ENCODE measurements at regions not wholly inside any gene's neighbourhood (a gene's known extent, or its start where the extent isn't known, plus 50 kb on each side); places are given as distances from the start of the nearest gene placed in this dataset.

GRCh38 chr7:50181081-50181480 lies 88.0 kb upstream of the ZPBP start:
- Histone ChIP-seq H3K9me3 (ENCODE audit: control insufficient read depth, low read depth, low read length) (no peaks in the 10 kb centered on the region), H3K4me1 (ENCODE audit: control insufficient read depth, extremely low read depth, insufficient read depth, low read length) (no peaks in the 10 kb centered on the region), H3K27ac (ENCODE audit: control insufficient read depth, insufficient read depth, low read length) (no peak overlapping the region), H3K79me2 (ENCODE audit: control insufficient read depth, insufficient read depth, low read length) (no peaks in the 10 kb centered on the region), H3K4me3 (ENCODE audit: control insufficient read depth in 2 of 3, extremely low read depth in 1 of 3, insufficient read depth in 2 of 3, low read depth in 1 of 3, low read length in 3 of 3) (no peak overlapping the region), H3K27me3 (ENCODE audit: control insufficient read depth, extremely low read depth, insufficient read depth, low read length) (no peaks in the 10 kb centered on the region), H3K9me1 (ENCODE audit: control insufficient read depth, extremely low read depth, insufficient read depth, low read length) (no peaks in the 10 kb centered on the region), H3K4me2 (ENCODE audit: control insufficient read depth, extremely low read depth, insufficient read depth, low read depth, low read length) (no peak overlapping the region), H3K36me3 (ENCODE audit: control insufficient read depth in 2 of 2, extremely low read depth in 1 of 2, insufficient read depth in 2 of 2, low read length in 2 of 2) (no peaks in the 10 kb centered on the region), H4K20me1 (ENCODE audit: control insufficient read depth, extremely low read depth, insufficient read depth, low read length) (no peaks in the 10 kb centered on the region), H2AFZ (ENCODE audit: control insufficient read depth, low read length) (no peak overlapping the region), H3K9ac (ENCODE audit: control insufficient read depth, extremely low read depth, insufficient read depth, low read length) (no peak overlapping the region)
- no peak for FAIRE-seq
- no peak for DNase-seq (ENCODE audit: low read depth, low spot score)
- TF ChIP-seq CTCF (optimal IDR thresholded peaks at IDR 0.05 in 1 of 3, IDR thresholded peaks at IDR 0.05 in 1 of 3, conservative IDR thresholded peaks at IDR 0.05 in 1 of 3; ENCODE audit: extremely low read depth in 1 of 3, insufficient read depth in 2 of 3, low read length in 3 of 3) = no peak
- no peak for TF ChIP-seq EZH2 (IDR thresholded peaks at IDR 0.05; ENCODE audit: low read length)
- dilution Hi-C loops (cut with MboI; ENCODE audit: extremely low pct_ligation_motif_present, low sequenced_read_pairs) = no loop called here

GRCh38 chr7:50178166-50178565 lies 85.1 kb upstream of the ZPBP start:
- Histone ChIP-seq H3K27me3 (ENCODE audit: control insufficient read depth, extremely low read depth, insufficient read depth, low read length) (no peaks in the 10 kb centered on the region), H3K27ac (ENCODE audit: control insufficient read depth, insufficient read depth, low read length) (no peak overlapping the region), H3K4me3 (ENCODE audit: control insufficient read depth in 2 of 3, extremely low read depth in 1 of 3, insufficient read depth in 2 of 3, low read depth in 1 of 3, low read length in 3 of 3) (no peak overlapping the region), H3K9me1 (ENCODE audit: control insufficient read depth, extremely low read depth, insufficient read depth, low read length) (no peaks in the 10 kb centered on the region), H3K79me2 (ENCODE audit: control insufficient read depth, insufficient read depth, low read length) (no peaks in the 10 kb centered on the region), H3K9me3 (ENCODE audit: control insufficient read depth, low read depth, low read length) (no peaks in the 10 kb centered on the region), H2AFZ (ENCODE audit: control insufficient read depth, low read length) (no peak overlapping the region), H3K9ac (ENCODE audit: control insufficient read depth, extremely low read depth, insufficient read depth, low read length) (no peak overlapping the region), H3K4me1 (ENCODE audit: control insufficient read depth, extremely low read depth, insufficient read depth, low read length) (no peaks in the 10 kb centered on the region), H3K36me3 (ENCODE audit: control insufficient read depth in 2 of 2, extremely low read depth in 1 of 2, insufficient read depth in 2 of 2, low read length in 2 of 2) (no peaks in the 10 kb centered on the region), H3K4me2 (ENCODE audit: control insufficient read depth, extremely low read depth, insufficient read depth, low read depth, low read length) (no peak overlapping the region), H4K20me1 (ENCODE audit: control insufficient read depth, extremely low read depth, insufficient read depth, low read length) (no peaks in the 10 kb centered on the region)
- dilution Hi-C loops (cut with MboI; ENCODE audit: extremely low pct_ligation_motif_present, low sequenced_read_pairs) = no loop called here
- no peak for TF ChIP-seq CTCF (optimal IDR thresholded peaks at IDR 0.05 in 1 of 3, IDR thresholded peaks at IDR 0.05 in 1 of 3, conservative IDR thresholded peaks at IDR 0.05 in 1 of 3; ENCODE audit: extremely low read depth in 1 of 3, insufficient read depth in 2 of 3, low read length in 3 of 3)
- no peak for TF ChIP-seq EZH2 (IDR thresholded peaks at IDR 0.05; ENCODE audit: low read length)
- DNase-seq (ENCODE audit: low read depth, low spot score) = no peak
- FAIRE-seq = no peak

Data from keratinocyte (primary cell).